Neutrophil (primary cell): ENCODE measurements at regions not wholly inside any gene's neighbourhood (a gene's known extent, or its start where the extent isn't known, plus 50 kb on each side); places are given as distances from the start of the nearest gene placed in this dataset.

ENCODE experiments used
- H3K27ac ChIP-seq: fragments of 200-600 bp; sonication (generic); 2 replicates; pipeline ENCODE4 v1.5.1; 2016; ENCODE audit warnings: mild to moderate bottlenecking, moderate library complexity
- H3K27me3 ChIP-seq: fragments of 200-600 bp; sonication (generic); 2 replicates; pipeline ENCODE4 v1.6.0; 2016; ENCODE audit warnings: mild to moderate bottlenecking
- H3K36me3 ChIP-seq: fragments of 200-600 bp; sonication (generic); 2 replicates; pipeline ENCODE4 v1.5.1; 2017
- H3K4me1 ChIP-seq, 2 experiments: fragments of 200-600 bp in 1 of 2; sonication (generic) in 1 of 2; 1 replicate in 1 of 2; 2 replicates in 1 of 2; pipeline versions ENCODE4 v1.5.1 to v1.6.1; 2013 to 2016; ENCODE audit warnings: low read depth in 1 of 2, low read length in 1 of 2, mild to moderate bottlenecking in 1 of 2, moderate library complexity in 1 of 2; ENCODE audit not compliant: control insufficient read depth in 1 of 2, insufficient read depth in 1 of 2
- H3K4me3 ChIP-seq, 2 experiments: fragments of 200-600 bp in 1 of 2; sonication (generic) in 1 of 2; 1 replicate in 1 of 2; 2 replicates in 1 of 2; pipeline ENCODE4 v1.5.1; 2013 to 2016; ENCODE audit warnings: low read depth in 1 of 2, low read length in 1 of 2, mild to moderate bottlenecking in 1 of 2, moderate library complexity in 1 of 2
- H3K9me3 ChIP-seq: fragments of 200-600 bp; sonication (generic); 2 replicates; pipeline ENCODE4 v1.5.1; 2016
- CTCF ChIP-seq: fragments of 200-600 bp; sonication (generic); IDR thresholded peaks from 2 replicates; pipeline ENCODE4 v1.5.1; 2016; ENCODE audit warnings: antibody characterized with exemption

GRCh38 chr4:19958848-19959247 lies 292.9 kb upstream of the SLIT2 start:
- Histone ChIP-seq H3K27ac (no peak overlapping the region), H3K4me1 (no peaks in the 10 kb centered on the region), H3K9me3 (no peaks in the 10 kb centered on the region), H3K36me3 (no peaks in the 10 kb centered on the region), H3K27me3 (no peaks in the 10 kb centered on the region), H3K4me3 (no peak overlapping the region)
- TF ChIP-seq CTCF: no peak

GRCh38 chr4:19947349-19947748 lies 304.4 kb upstream of the SLIT2 start:
- Histone ChIP-seq H3K27ac (no peak overlapping the region), H3K27me3 (no peaks in the 10 kb centered on the region), H3K4me3 (no peak overlapping the region), H3K36me3 (no peaks in the 10 kb centered on the region), H3K4me1 (no peaks in the 10 kb centered on the region), H3K9me3 (no peaks in the 10 kb centered on the region)
- TF ChIP-seq CTCF: no peak

GRCh38 chr4:19945979-19946380 lies 305.7 kb upstream of the SLIT2 start:
- Histone ChIP-seq H3K27ac (no peak overlapping the region), H3K27me3 (no peaks in the 10 kb centered on the region), H3K36me3 (no peaks in the 10 kb centered on the region), H3K4me3 (no peak overlapping the region), H3K9me3 (no peaks in the 10 kb centered on the region), H3K4me1 (no peaks in the 10 kb centered on the region)
- no peak for TF ChIP-seq CTCF

GRCh38 chr4:19945501-19945900 lies 306.2 kb upstream of the SLIT2 start:
- Histone ChIP-seq H3K4me3 (no peak overlapping the region), H3K27ac (no peak overlapping the region), H3K36me3 (no peaks in the 10 kb centered on the region), H3K4me1 (no peaks in the 10 kb centered on the region), H3K27me3 (no peaks in the 10 kb centered on the region), H3K9me3 (no peaks in the 10 kb centered on the region)
- no peak for TF ChIP-seq CTCF

- H3K4me3 ChIP-seq: no peak overlapping the region
- TF ChIP-seq CTCF: no peak
- no peaks in the 10 kb centered on the region for H3K27me3 ChIP-seq
- H3K4me1 ChIP-seq: no peaks in the 10 kb centered on the region
- H3K27ac ChIP-seq: no peak overlapping the region
- H3K9me3 ChIP-seq: no peaks in the 10 kb centered on the region
- H3K36me3 ChIP-seq: no peaks in the 10 kb centered on the region
Measured at GRCh38 chr4:19944806-19945205, 306.9 kb upstream of the SLIT2 start.

GRCh38 chr4:19944251-19944650 lies 307.5 kb upstream of the SLIT2 start:
- no peak overlapping the region for H3K27ac ChIP-seq
- no peak for TF ChIP-seq CTCF
- no peaks in the 10 kb centered on the region for H3K36me3 ChIP-seq
- H3K4me3 ChIP-seq: no peak overlapping the region
- H3K9me3 ChIP-seq: no peaks in the 10 kb centered on the region
- no peaks in the 10 kb centered on the region for H3K27me3 ChIP-seq
- H3K4me1 ChIP-seq: no peaks in the 10 kb centered on the region
